NCI-H2029 (cell line): ENCODE measurements at regions not wholly inside any gene's neighbourhood (a gene's known extent, or its start where the extent isn't known, plus 50 kb on each side); places are given as distances from the start of the nearest gene placed in this dataset.

ENCODE experiments used
- DNase-seq: peaks from one replicate; lab custom pipeline; 2025; lab: John Stamatoyannopoulos, UW

DNA sequence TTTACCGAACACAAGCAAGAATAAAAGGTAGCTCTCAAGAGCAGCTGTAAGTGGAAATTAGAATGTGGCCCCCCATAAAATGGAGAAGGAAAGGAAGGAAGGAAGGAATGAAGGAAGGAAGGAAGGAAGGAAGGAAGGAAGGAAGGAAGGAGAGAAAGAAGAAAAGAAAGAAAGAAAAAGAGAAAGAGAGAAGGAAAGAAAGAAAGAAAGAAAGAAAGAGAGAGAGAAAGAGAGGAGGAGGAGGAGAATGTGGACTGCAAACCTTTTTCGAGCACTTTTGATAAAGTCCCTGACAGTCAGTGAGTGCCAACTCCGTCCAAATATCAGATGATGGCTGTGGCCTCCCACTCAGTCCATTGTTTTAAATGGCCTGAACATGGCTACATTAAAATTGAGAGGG lies 53.8 kb upstream of the SNX2 start:
- no peak for DNase-seq

DNA sequence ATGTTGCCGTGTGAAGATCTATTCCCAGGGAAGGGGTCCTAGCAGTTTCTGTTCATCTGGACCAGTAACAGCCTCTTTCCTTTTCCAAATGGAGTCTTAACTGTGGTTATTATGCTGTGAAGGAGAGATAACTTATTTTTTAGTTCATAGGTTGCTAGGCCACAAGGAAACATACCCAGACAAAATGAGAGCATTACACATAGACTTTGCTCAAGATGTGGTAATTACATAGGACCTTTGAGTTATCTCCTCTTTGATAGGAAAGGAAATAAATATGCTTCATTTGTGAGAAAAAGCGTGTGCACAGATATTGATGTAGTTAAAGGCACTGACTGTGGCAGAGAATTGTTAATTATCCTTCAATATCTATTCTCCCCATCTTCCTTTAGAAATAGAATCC lies 52.5 kb upstream of the SNX2 start:
- no peak for DNase-seq

DNA sequence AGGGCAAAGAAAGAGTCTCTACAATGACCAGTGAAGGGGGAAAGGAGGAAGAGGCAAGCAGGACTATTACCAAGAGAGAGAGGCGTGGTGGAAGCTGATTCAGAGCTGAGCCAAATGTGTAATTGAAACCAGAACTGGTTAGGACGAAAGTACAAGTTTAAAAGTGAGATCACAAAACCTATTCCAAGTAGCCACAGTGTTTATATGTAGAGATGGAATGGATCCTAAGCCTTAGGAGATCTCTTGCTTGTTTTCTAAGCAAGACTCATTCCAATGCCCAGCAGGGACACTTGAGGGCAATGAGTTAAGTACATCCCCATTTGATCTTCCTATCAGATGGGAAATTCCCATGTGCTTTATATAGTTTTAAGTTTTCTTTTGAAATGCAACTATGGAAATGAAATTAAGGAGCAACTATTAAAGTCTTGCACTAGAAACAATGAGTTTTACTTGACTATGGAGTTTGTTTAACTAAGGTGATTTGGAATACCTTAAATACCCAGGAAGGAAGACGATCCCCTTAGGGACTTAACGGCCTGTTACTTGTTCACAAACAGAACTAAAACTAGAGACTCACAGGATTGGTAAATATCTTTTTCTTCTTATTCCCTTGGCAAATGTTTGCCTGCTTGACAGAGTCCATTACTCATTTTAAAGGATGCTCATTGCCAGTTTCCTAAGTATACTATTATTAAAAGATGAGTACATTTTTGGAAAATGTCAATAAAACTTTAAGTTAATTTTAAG lies 51.1 kb upstream of the SNX2 start:
- no peak for DNase-seq
